TTC549 (cell line): ENCODE measurements at regions not wholly inside any gene's neighbourhood (a gene's known extent, or its start where the extent isn't known, plus 50 kb on each side); places are given as distances from the start of the nearest gene placed in this dataset.

Experiments
- FAIRE-seq: peaks from 2 replicates; lab custom pipeline; 2012; peaks lifted over from hg19 to GRCh38; lab: Jason Lieb, UNC

DNA sequence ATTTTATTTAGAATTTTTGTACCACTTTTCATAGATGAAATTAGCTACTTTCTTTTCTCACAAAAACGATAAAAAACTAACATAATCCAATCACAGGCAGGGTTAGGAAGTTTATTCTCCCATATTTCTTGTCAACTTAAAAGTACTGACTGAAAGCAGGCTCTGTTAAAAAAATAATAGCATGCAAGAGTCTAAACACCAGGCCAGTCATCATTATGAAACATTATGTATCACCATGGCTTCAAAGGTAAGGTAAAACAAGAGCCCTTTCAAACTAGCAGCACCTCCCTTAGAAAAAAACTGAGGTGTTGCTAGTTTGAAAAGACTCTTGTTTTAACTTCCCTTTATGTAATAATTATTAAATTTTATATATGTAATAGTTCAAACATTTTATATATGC is 848.0 kb downstream of the RNF144A start:
- FAIRE-seq = no peak

DNA sequence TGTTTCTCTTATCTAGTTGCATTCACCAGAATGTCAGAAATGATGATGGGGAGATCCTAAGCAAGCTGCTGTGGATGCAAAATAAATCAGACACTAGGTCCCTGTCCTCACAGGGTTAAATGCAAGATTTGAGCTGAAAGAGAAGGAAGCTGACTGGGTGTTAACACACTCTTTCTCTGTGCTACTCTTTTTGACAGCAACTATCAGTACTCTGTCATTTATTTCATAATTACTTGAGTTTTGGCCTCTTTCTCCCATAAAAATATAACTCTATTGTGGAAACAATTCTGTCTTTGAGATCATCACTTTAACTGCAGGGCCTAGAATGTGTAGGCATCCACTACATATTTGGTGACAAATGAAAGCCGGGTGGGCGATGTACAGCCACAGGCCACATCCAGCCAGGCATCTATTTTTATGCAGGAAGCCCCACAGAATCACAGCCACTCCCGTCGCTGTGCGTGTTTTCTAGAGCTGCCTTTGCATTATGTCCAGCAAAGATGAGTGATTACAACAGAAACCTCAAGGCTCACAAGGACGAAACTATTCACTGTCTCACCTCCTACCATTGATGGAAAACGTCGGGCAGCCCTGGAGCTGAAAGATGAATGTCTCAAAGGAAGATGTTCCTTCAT is 849.0 kb downstream of the RNF144A start:
- no peak for FAIRE-seq

DNA sequence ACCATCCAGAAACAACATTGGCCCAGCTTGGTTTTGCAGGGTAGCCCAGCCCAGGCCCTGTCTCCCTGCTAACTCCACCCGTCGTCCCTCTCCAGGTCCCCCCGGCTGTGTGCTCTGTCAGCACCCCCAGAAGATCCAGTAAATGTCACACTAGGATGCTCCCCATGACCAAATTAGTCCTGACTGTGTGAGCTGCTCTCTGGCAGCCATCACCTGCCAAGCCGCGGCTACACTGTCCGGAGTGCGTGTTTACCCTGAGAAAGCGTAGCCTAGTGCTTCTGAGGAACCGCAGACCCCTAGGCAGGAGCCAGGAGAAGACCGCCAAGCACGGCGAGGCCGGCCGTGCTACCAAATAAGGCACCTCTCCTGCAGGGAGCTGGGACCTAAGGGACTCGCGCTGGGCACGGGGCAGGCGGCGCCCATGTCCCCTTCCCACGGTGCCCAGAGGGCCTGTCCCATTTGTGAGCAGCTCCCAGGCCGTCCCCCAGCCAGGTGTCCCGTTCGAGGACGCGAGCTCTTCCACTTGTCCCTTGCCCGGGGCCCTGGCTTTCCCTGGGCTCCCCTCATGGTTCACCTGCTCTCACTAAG is 849.9 kb downstream of the RNF144A start:
- FAIRE-seq = no peak

DNA sequence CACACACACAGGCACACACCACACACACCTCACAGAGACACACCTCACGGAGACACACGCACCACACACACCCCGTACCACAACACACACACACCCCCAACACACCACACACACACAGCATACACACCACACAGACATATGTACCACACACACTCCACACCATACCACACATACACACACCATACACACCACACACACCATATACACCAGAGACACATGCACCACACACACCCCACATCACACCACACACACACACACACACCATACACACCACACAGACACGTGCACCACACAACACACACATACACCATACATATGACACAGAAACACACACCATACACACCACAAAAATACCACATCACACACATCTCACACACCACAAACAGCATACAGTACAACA is 850.7 kb downstream of the RNF144A start:
- FAIRE-seq = no peak

DNA sequence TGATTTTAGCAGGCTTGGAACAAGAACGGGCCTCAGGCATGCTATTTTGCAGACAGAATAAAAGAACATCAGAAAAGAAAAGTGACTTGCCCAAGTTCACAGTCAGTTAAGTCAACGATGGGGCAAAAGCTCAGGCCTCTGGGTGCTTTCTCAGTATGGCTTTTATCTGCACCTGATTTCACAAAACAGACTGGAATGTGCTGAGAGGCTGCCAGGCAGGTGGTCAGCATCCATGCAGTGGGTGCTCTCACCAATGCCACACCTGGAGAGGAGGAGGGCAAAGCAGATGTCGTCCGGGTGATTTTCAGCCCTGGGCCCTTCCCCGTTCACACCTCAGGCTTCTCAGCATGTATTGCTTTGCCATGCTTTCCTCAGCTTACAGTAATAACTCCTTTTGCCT is 854.6 kb downstream of the RNF144A start:
- no peak for FAIRE-seq

DNA sequence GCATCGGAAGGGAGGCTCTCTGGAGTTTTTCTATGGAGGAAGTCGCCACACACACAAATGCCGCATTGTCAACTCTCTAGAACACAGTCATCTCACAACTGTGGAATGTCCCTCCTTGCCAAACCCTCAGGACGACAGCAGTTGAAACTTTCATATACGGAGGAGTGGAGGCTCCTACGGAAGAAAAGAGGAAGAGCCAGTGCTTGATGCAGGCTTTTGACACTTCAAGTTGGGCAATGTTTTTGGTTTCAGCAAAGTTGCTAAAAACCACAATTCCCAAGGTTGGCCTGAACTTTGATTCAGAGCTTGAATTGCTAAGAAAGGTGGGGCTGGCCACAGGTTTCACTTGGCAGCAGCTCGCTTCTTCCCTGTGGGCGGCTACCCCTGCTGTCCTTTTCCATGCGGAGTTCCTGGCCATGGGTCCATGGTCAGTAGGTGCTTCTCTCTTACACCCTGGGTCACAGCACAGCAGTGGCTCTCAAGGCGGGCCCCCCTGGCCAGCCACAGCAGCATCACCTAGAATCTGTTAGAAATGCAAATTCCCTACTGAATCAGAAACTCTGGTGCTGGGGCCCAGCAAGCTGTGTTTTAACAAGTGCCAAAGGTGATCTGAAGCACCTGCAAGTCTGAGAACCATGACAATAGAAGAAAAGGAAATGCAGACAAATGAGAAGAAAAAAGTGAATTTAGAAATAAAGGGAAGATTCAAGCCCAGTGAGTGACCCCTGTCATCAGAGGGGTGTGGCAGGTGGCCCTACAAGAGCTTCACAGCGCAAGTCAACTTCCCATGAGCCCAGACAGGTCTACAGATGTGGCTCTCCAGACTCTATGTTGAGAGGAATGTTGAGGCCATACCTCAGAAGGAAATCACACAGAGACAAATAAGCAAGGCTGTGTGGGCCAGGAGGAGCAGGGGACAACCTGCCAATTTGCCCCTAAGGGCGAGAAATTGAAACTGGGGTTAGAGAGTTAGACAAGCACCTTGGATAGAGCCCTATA is 856.4 kb downstream of the RNF144A start:
- no peak for FAIRE-seq

DNA sequence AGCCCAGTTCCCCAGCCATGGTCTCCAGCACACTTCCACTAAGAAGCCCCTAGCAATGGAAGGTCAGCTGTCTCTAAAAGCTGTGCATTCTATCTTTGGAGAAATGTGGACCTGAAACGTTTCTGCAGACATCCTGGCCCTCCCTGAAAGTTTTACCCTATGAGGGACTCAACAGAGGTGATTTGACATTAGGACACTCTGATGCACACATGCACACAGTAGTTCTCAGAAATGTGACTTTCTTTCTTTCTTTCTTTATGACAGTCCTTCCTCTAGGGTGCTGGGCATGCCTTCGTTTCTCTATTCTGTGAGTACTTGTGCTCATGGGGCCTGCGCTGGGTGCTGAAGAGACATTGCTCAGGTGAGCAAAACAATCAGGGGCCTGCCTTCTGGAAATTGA is 857.3 kb downstream of the RNF144A start:
- no peak for FAIRE-seq

DNA sequence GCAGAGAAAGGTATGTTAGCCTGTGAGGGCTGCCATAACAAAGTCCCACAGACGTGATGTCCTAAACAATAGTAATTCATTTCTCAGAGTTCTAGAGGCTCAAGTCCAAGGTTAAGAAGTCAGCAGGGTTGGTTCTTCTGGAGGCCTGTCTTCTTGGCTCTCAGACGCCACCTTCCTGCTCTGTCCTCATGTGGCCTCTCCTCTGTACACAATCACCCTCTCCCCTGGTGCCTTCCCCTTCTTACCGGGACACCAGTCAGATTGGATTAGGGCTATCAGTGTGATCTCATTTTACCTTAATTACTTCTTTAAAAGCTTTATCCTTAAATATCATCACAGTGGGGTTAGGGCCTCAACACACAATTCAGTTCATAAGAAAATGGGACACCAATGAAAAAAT is 860.5 kb downstream of the RNF144A start:
- no peak for FAIRE-seq

DNA sequence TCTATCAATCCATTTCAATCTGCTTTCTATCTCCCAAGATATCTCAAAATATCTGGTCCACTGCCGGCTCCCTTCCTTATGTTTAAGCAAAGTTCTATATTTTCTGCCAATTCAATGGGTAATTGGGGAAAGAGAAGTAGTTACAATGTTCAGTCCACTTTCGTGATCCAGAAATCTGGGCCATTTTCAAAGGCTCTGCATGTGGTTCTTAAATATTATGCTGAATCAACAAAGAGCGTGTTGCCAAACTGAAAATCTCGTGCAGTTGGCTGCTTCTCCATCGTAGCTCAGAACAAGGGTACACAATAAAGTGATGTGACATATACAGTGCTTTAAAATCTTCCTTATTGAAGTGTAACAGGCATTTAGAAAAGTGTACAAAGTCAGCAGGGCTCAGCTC is 863.1 kb downstream of the RNF144A start:
- no peak for FAIRE-seq

DNA sequence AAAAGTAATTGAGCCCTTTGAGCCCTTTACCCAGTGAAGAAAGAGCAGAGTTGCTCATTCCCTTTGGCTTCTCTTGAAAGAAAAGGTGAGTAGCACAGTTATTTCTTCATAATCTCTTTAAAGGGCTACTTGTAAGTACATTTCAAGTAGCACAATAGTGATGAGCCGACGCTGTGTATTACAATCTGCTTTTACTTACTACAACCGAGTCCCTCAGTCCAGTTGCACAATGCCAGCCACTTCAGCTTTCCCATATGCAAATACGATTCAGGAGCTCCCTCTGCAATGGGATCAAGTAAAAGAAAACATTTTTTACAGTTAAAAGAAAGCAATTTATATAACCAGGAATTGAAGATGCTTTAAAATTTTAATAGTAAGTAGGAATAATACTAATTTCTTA is 868.5 kb downstream of the RNF144A start:
- no peak for FAIRE-seq

DNA sequence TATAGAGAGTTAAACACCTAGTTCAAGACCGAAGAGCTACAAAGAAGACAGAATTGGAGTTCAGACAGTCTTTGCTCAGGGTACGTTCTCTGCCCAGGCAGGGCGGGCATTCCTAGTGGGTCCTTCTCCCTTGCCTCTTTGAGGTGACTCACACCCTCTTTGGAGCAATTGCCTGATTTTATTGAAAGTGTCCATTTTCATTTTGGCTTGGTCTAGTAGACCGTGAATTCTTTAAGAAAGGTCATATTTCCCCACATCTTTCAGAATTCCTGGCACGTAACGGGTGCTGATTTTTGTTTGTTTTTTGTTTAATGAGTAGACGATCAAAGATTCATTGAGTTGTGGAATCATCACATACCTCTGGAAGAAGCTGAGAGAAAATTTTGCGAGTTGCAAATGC is 871.5 kb downstream of the RNF144A start:
- FAIRE-seq = no peak

DNA sequence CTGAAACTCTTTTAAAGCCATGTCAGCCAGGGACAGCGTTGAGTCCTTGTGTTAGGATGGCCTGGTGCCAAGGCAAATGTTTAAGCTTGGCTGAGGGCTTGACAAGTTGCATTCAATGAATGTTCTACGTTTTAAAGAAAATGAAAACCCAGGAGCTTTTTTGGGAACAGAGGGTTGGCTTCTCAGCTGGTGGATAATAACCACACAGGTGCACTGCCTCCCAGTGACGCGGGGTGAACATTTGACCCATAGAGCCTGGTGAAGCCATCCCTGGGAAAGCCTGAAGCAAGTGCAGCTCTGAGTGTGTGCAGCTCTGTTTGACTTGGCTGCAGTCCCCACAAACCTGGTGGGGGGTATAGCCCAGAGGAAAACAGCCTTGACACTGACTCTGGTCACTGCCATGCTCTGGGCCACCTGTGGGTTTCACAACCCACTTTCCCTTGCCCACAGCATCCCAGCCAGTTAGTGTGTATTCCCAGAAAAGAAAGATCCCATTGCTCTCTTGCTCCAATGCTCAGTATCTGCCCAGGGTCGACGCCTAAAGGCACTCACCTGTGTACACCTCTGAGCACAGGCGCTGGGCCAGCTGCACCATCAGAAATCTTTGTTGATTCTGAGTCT is 874.9 kb downstream of the RNF144A start:
- no peak for FAIRE-seq

DNA sequence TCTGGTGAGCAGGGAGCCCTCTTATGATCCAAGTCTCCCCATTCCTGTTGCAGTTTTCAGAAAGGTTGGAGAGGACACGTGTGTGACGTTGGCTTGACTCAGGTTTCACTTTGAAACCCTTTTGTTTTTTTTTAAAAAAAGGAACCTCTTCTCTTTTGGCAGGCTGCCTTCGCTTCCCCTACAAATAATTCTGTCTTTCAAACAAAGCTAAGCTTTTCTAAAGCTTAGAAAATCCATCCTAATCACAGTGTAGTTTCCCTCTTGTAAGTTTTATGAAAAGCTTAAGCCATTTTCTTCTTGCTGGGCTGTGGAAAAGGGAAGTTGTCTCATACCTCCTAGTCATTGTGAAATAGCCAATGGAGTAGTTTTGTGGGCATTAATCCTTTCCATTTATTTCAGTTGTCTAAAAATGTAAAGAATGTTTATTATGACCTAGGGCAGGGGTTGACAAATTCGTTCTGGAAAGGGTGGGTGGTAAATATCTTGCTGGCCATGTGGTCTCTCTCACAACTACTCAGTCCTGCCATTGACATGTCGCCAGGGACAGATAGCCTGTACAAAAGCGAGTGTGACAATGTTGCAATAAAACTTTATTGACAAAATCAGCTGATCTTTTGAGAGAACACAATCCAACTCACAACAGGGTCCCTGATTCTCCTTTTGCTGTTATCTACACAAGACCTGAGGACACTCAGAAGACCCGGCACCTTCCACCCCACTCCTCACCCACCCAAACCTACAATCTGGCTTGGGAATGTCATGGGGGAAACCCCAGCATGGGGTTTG is 878.8 kb downstream of the RNF144A start:
- FAIRE-seq = no peak

DNA sequence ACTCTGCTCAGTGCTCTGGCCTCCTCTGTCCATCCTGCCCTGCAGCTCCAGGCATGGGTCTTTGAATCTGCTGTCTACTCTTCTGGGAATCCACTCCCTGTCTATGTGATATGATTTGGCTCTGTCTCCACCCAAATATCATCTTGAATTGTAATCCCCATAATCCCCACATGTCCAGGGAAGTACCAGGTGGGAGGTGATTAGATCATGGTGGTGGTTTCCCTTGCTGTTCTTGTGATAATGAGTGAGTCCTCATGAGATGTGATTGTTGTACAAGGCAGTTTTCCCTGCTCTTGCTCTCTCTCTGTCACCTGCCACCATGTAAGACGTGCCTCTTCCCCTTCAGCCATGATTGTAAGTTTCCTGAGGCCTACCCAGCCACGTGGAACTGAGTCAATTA is 881.8 kb upstream of the ID2 start:
- FAIRE-seq = no peak

DNA sequence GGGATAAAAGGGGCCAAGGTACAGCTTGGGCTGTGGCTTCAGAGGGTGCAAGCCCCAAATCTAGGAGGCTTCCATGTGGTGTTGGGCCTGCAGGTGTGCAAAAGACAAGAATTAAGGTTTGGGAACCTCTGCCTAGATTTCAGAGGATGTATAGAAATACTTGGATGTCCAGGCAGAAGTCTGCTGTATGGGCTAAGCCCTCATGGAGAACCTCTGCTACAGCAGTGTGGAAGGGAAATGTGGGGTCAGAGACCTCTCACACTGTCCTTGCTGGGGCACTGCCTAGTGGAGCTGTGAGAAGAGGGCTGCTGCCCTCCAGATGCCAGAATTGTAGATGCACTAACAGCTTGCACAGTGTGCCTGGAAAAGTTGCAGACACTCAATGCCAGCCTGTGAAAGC is 880.6 kb upstream of the ID2 start:
- FAIRE-seq = no peak

DNA sequence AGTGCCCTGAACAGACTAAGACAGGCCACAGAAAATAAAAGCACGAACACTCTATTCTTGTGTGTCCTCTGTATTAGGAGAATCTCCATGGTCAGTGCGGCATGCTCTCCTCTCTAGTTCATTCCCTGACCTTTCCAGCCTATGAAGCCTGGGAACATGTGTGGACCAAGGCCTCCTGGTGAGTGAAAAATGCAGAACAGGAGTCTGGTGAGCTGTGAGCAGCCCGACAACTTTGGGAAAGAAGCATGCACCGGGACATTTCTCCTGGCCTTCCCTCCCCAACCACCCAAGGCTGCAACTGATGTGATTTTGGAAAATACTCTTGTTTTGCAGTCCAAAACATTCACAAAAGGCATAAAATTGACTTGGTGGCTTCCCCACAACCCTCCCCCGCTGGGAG is 878.3 kb upstream of the ID2 start:
- FAIRE-seq = no peak

DNA sequence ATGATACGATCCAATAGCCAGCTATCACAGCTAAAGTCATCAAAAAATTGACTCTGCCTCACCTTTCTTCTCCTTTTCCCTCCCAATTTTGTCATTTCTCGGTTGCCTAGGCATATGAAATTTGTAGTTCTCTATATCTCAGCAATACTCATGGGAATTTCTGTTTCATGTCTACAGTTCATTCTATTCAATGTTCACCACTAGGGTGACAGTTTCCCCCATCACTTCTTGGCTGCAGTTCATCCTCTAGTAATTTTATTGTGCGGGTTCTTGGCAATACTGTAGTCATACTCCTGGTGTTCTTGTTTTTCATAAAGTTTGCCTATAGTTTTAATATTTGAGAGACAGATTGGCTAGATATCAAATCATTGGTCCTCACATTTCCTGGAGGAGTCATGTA is 872.2 kb upstream of the ID2 start:
- FAIRE-seq = no peak

DNA sequence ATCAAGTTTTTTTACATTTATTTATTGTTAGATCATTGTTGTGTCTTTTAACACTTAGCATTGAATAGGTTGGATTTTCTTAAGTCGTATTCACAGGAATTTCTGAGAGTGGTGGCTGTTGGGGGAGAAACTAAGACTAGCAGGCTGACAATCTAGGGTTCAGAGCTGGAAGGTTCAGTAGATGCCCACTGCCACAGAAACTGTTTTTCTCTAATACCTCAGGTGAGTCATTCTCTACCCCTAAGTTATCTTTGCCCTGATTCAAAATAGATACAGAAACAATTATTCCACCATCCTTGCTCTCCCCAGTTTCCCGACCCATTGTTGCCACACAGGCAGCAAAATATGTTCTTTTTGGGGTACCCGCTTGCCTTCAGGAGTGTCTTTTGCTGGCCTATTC is 870.8 kb upstream of the ID2 start:
- FAIRE-seq = no peak

DNA sequence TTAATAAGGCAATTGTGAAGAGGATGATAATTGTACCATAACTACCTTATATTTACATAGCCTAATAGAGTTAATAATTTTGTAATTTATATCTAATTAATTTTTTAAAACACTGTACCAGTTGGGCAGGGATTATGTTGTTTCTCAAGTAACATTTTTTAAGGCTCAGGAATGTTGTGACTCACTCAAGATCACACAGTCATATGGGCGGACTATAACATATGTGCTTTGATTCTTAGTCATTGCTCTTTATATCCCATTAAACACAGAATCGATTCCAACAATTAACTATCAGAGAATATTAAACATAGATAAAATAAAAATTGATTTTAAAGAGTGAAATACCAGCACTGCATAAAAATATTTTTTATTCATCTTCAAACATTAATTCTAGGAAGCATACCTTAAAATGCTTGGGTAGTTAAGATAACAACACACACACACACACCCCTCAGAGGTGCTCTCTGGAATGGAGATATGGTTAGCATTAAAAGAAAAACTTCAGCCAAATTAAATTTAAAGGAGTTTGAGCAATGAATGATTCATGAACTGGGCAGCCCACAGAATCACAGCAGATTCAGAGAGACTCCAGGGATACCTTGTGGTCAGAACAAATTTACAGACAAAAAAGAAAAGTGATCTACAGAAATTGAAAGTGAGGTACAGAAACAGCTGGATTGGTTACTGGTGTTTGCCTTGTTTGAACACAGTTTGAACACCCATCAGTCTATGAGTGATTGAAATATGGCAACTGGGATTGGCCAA is 869.4 kb upstream of the ID2 start:
- FAIRE-seq = no peak

DNA sequence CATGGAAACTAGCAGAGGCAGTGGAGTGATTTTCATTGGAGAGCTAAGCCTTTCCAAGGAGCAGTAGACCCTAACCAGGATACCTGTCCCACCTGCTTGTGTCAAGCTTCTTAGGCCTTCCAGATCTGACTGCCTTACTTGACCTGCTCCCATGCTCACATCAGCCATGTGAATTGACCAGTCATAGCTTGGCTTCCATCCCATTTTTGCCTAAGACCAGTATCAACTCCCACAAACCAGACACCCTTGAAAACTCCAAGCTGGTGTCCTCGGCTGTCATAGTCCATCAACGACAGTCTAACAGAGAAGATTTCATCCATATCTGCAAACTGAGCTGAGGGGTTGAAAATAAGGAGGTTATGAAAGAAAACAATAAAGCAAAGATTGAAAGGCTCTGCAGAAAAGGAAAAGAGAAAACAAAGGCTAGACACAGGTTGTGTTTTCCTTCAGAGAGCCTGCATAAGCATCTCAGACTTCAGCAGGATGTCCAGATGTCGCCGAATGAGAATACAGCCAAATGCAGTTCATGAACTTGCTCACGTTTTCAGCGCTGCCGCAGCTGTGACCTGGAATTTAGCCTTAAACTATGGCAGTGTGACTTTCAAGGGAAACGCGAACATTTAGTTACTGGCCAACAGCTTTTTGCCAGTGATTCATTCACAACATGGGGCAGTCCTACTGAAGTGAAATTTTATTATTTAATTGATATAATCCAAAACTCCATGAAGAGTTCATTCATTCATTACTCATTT is 868.1 kb upstream of the ID2 start:
- no peak for FAIRE-seq

DNA sequence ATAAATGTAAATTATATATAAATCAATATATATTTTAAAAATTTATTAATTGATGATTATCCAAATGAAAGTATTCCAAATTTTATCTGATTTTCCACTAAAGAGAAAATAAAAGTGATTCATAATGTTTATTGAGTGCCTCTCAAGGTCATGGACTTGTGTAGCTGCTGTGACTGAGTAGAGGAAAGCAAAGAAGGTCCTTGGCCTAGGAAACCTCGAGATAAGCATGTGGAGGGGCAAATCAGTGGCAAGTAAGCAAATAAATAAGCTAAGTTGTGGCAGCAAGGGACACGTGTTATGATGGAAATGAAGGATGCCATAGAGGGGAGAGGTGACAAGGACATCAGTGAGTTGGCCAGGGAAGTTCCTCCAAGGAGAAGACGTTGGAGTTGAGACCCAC is 866.1 kb upstream of the ID2 start:
- FAIRE-seq = no peak
